ENCODE measurements at regions not wholly inside any gene's neighbourhood (a gene's known extent, or its start where the extent isn't known, plus 50 kb on each side); places are given as distances from the start of the nearest gene placed in this dataset.

- TF ChIP-seq CTCF (IDR thresholded peaks at IDR 0.05), result no peak
- TF ChIP-seq EP300 (IDR thresholded peaks at IDR 0.05), result no peak
- TF ChIP-seq POLR2A (IDR thresholded peaks at IDR 0.05), result no peak
Observed at GRCh38 chr3:13238687-13239466, 165.6 kb upstream of the IQSEC1 start.
